HEK293 (cell line): ENCODE measurements at regions not wholly inside any gene's neighbourhood (a gene's known extent, or its start where the extent isn't known, plus 50 kb on each side); places are given as distances from the start of the nearest gene placed in this dataset.

Source experiments
- CTCF ChIA-PET: fragments of 350-600 bp; formaldehyde crosslinking; extraction: SDS; loops from one replicate; lab custom pipeline; 2021; ENCODE audit warnings: antibody characterized with exemption; lab: Yijun Ruan, JAX
- POLR2A ChIA-PET: fragments of 300-600 bp; formaldehyde crosslinking; extraction: SDS; loops from one replicate; lab custom pipeline; 2020; ENCODE audit warnings: antibody characterized with exemption, inconsistent platforms; lab: Yijun Ruan, JAX
- H3K27ac ChIP-seq: fragments of 200-500 bp; sonication (Bioruptor generic); 2 replicates; pipeline ENCODE4 v1.5.1; 2014; ENCODE audit warnings: low read depth, low read length, control low read depth, inconsistent platforms; ENCODE audit errors: extremely low read depth
- H3K36me3 ChIP-seq, 2 experiments: fragments of 200-500 bp in 1 of 2; sonication (Bioruptor generic) in 1 of 2; 1 replicate in 1 of 2; 2 replicates in 1 of 2; pipeline ENCODE4 v1.5.1; 2014 to 2017; ENCODE audit warnings: inconsistent platforms in 2 of 2, low read length in 2 of 2; ENCODE audit not compliant: control insufficient read depth in 2 of 2, insufficient read depth in 1 of 2
- H3K4me1 ChIP-seq: fragments of 200-500 bp; sonication (Bioruptor generic); 2 replicates; pipeline ENCODE4 v1.5.1; 2014; ENCODE audit warnings: mild to moderate bottlenecking, low read length, inconsistent platforms; ENCODE audit not compliant: control insufficient read depth, insufficient read depth
- H3K4me3 ChIP-seq: 2 replicates; pipeline ENCODE4 v1.5.1; 2011; ENCODE audit warnings: low read depth, mild to moderate bottlenecking, control low read depth, low read length, moderate library complexity
- H3K9me3 ChIP-seq: fragments of 200-500 bp; sonication (Bioruptor generic); 2 replicates; pipeline ENCODE4 v1.5.1; 2014; ENCODE audit warnings: low read depth, low read length, inconsistent platforms; ENCODE audit not compliant: control insufficient read depth, insufficient read depth
- AEBP2 ChIP-seq: fragments of 450-650 bp; formaldehyde crosslinking; IDR thresholded peaks from 2 replicates; pipeline ENCODE4 v1.5.1; 2016; ENCODE audit warnings: missing biosample characterization, missing genetic modification characterization, borderline replicate concordance
- HOXC10 ChIP-seq: sonication (generic); formaldehyde crosslinking; IDR thresholded peaks from 2 replicates; pipeline ENCODE4 v1.8.1; 2023; ENCODE audit warnings: mild to moderate bottlenecking, missing genetic modification reagents
- HOXD13 ChIP-seq: sonication (generic); formaldehyde crosslinking; IDR thresholded peaks from 2 replicates; pipeline ENCODE4 v1.8.0; 2022; ENCODE audit warnings: missing genetic modification reagents, borderline replicate concordance
- KLF10 ChIP-seq: fragments of 450-650 bp; IDR thresholded peaks from 2 replicates; pipeline ENCODE4 v1.5.1; 2018; ENCODE audit warnings: missing biosample characterization, mild to moderate bottlenecking, missing genetic modification characterization
- KLF8 ChIP-seq: fragments of 450-650 bp; formaldehyde crosslinking; IDR thresholded peaks from 2 replicates; pipeline ENCODE4 v1.5.1; 2016; ENCODE audit warnings: missing biosample characterization, missing genetic modification characterization
- SP2 ChIP-seq: fragments of 450-650 bp; formaldehyde crosslinking; IDR thresholded peaks from 2 replicates; pipeline ENCODE4 v1.5.1; 2016; ENCODE audit warnings: missing biosample characterization, missing genetic modification characterization
- TCF7L2 ChIP-seq: IDR thresholded peaks from 2 replicates; pipeline ENCODE4 v1.6.1; 2011; ENCODE audit warnings: low read depth, mild to moderate bottlenecking, inconsistent platforms, low read length, moderate library complexity, borderline replicate concordance
- ZNF121 ChIP-seq: fragments of 450-650 bp; formaldehyde crosslinking; IDR thresholded peaks from 2 replicates; pipeline ENCODE4 v1.5.1; 2016; ENCODE audit warnings: missing biosample characterization, missing genetic modification characterization
- ZNF302 ChIP-seq: fragments of 450-650 bp; formaldehyde crosslinking; IDR thresholded peaks from 2 replicates; pipeline ENCODE4 v1.5.1; 2016; ENCODE audit warnings: missing biosample characterization, missing genetic modification characterization, low read depth
- ZNF394 ChIP-seq: fragments of 450-650 bp; formaldehyde crosslinking; IDR thresholded peaks from 2 replicates; pipeline ENCODE4 v1.5.1; 2016; ENCODE audit warnings: missing biosample characterization, missing genetic modification characterization, mild to moderate bottlenecking, moderate library complexity, borderline replicate concordance
- ZNF426 ChIP-seq: fragments of 450-650 bp; formaldehyde crosslinking; IDR thresholded peaks from 2 replicates; pipeline ENCODE4 v1.5.1; 2017; ENCODE audit warnings: missing biosample characterization, missing genetic modification characterization, mild to moderate bottlenecking, inconsistent platforms, moderate library complexity
- ZNF473 ChIP-seq: fragments of 450-650 bp; formaldehyde crosslinking; IDR thresholded peaks from 2 replicates; pipeline ENCODE4 v1.5.1; 2017; ENCODE audit warnings: missing biosample characterization, missing genetic modification characterization
- ZNF549 ChIP-seq: fragments of 450-650 bp; IDR thresholded peaks from 2 replicates; pipeline ENCODE4 v1.5.1; 2018; ENCODE audit warnings: missing biosample characterization, missing genetic modification characterization, mild to moderate bottlenecking, inconsistent platforms, moderate library complexity
- ZNF600 ChIP-seq: fragments of 450-650 bp; formaldehyde crosslinking; IDR thresholded peaks from 2 replicates; pipeline ENCODE4 v1.5.1; 2016; ENCODE audit warnings: missing biosample characterization, missing genetic modification characterization
- ZNF621 ChIP-seq: fragments of 450-650 bp; formaldehyde crosslinking; IDR thresholded peaks from 2 replicates; pipeline ENCODE4 v1.5.1; 2017; ENCODE audit warnings: missing biosample characterization, missing genetic modification characterization
- ZNF624 ChIP-seq: fragments of 450-650 bp; formaldehyde crosslinking; IDR thresholded peaks from 2 replicates; pipeline ENCODE4 v1.5.1; 2017; ENCODE audit warnings: missing biosample characterization, missing genetic modification characterization
- ZNF704 ChIP-seq: fragments of 450-650 bp; formaldehyde crosslinking; IDR thresholded peaks from 2 replicates; pipeline ENCODE4 v1.5.1; 2016; ENCODE audit warnings: missing biosample characterization, missing genetic modification characterization
- ZNF776 ChIP-seq: fragments of 450-650 bp; formaldehyde crosslinking; IDR thresholded peaks from 2 replicates; pipeline ENCODE4 v1.5.0; 2017; ENCODE audit warnings: missing biosample characterization, missing genetic modification characterization, borderline replicate concordance
- ZSCAN18 ChIP-seq: fragments of 450-650 bp; formaldehyde crosslinking; IDR thresholded peaks from 2 replicates; pipeline ENCODE4 v1.5.1; 2016; ENCODE audit warnings: missing biosample characterization, missing genetic modification characterization
- ZSCAN23 ChIP-seq: fragments of 450-650 bp; formaldehyde crosslinking; IDR thresholded peaks from 2 replicates; pipeline ENCODE4 v1.5.1; 2016; ENCODE audit warnings: missing biosample characterization, missing genetic modification characterization

GRCh38 chr1:30335389-30335996 lies 387.9 kb downstream of the MATN1 start:
- Histone ChIP-seq H3K36me3 (no peaks in the 10 kb centered on the region; a peak in 1 of 3 replicates), H3K27ac (no peak overlapping the region), H3K4me3 (no peak overlapping the region), H3K4me1 (no peaks in the 10 kb centered on the region), H3K9me3 (no peaks in the 10 kb centered on the region)
- no peak for TF ChIP-seq ZNF121
- TF ChIP-seq KLF10 = no peak
- TF ChIP-seq SP2 (tag by site-specific recombination) = no peak
- TF ChIP-seq ZNF776 (tag by site-specific recombination) = no peak
- TF ChIP-seq KLF8 = no peak
- no peak for TF ChIP-seq ZNF704 (tag by site-specific recombination)
- TF ChIP-seq ZNF549 (tag by site-specific recombination) = no peak
- POLR2A ChIA-PET = no interaction called here
- CTCF ChIA-PET = interaction anchor here (0.5 to 0.6 kb wide), 3 partner anchors 12 to 85 kb away, joined by 3 read pairs; no protein-coding TSS in a partner anchor

- no peak for TF ChIP-seq ZNF394
- no peak for TF ChIP-seq HOXC10 (CRISPR knock-in tag)
- TF ChIP-seq ZSCAN18 (tag by site-specific recombination) = no peak
- TF ChIP-seq HOXD13 (CRISPR knock-in tag) = no peak
- no peak for TF ChIP-seq TCF7L2
- TF ChIP-seq ZNF600 (tag by site-specific recombination) = no peak
- TF ChIP-seq ZNF426 (tag by site-specific recombination) = no peak
- TF ChIP-seq ZNF621 (tag by site-specific recombination) = no peak
- TF ChIP-seq ZSCAN23 (tag by site-specific recombination) = no peak
- no peak for TF ChIP-seq ZNF302 (tag by site-specific recombination)
- no peak for TF ChIP-seq ZNF473
- no peak for TF ChIP-seq AEBP2 (tag by site-specific recombination)
- TF ChIP-seq ZNF624 (tag by site-specific recombination) = no peak
- Histone ChIP-seq H3K4me1 (no peaks in the 10 kb centered on the region), H3K9me3 (no peaks in the 10 kb centered on the region), H3K36me3 (no peaks in the 10 kb centered on the region; a peak in 1 of 3 replicates), H3K27ac (no peak overlapping the region), H3K4me3 (no peak overlapping the region)
- CTCF ChIA-PET = interaction anchor here (0.5 to 0.6 kb wide), 3 partner anchors 13 to 84 kb away, joined by 3 read pairs; no protein-coding TSS in a partner anchor
- POLR2A ChIA-PET = no interaction called here
Measured at GRCh38 chr1:30334767-30335166, 388.6 kb downstream of the MATN1 start.
